MM.1S (cell line): ENCODE measurements at regions not wholly inside any gene's neighbourhood (a gene's known extent, or its start where the extent isn't known, plus 50 kb on each side); places are given as distances from the start of the nearest gene placed in this dataset.

Experiments
- EZH2 ChIP-seq: fragments of 300-600 bp; sonication (generic); optimal IDR thresholded peaks from 2 replicates; pipeline ENCODE3; 2017; ENCODE audit warnings: low read depth, mild to moderate bottlenecking, antibody characterized with exemption, low read length, mixed read lengths
- TF ChIP-seq, protein P1 (sequence below): fragments of 300-600 bp; sonication (generic); IDR thresholded peaks from 2 replicates; pipeline ENCODE4 v1.5.1; 2016; ENCODE audit warnings: antibody characterized with exemption, low read length, mixed read lengths

DNA sequence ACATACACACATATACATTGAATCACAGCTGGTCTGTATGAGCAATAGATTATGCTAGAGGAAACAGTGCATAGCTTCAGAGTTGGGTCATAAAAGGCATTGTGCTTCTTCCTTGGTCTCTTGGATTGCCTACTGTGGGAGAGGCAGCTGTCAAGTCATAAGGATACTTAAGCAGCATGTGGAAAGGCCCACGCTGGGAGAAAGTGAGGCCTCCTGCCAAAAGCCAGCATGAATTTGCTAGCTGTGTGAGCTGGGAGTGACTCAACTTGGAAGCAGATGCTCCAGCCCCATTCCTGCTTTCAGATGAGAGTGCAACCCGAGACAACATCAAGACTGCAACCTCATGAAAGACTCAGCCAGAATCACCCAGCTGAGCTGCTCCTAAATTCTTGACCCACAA, 311.9 kb upstream of the TBX3 start:
- TF ChIP-seq, protein P1, sequence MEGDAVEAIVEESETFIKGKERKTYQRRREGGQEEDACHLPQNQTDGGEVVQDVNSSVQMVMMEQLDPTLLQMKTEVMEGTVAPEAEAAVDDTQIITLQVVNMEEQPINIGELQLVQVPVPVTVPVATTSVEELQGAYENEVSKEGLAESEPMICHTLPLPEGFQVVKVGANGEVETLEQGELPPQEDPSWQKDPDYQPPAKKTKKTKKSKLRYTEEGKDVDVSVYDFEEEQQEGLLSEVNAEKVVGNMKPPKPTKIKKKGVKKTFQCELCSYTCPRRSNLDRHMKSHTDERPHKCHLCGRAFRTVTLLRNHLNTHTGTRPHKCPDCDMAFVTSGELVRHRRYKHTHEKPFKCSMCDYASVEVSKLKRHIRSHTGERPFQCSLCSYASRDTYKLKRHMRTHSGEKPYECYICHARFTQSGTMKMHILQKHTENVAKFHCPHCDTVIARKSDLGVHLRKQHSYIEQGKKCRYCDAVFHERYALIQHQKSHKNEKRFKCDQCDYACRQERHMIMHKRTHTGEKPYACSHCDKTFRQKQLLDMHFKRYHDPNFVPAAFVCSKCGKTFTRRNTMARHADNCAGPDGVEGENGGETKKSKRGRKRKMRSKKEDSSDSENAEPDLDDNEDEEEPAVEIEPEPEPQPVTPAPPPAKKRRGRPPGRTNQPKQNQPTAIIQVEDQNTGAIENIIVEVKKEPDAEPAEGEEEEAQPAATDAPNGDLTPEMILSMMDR = no peak
- TF ChIP-seq EZH2 = no peak
